Trophoblast cell (in vitro differentiated cells and primary cell): ENCODE measurements at regions not wholly inside any gene's neighbourhood (a gene's known extent, or its start where the extent isn't known, plus 50 kb on each side); places are given as distances from the start of the nearest gene placed in this dataset.

ENCODE experiments used
- DNase-seq, 2 donors: peaks; one replicate each; pipeline ENCODE4 v3.0.0-alpha.2; 2016
- H2AFZ ChIP-seq: 2 replicates; pipeline ENCODE4 v1.6.1; 2013; ENCODE audit warnings: low read length, moderate library complexity, mild to moderate bottlenecking; ENCODE audit not compliant: insufficient read depth, poor library complexity
- H2AK5ac ChIP-seq: 2 replicates; pipeline ENCODE4 v1.6.1; 2013; ENCODE audit warnings: mild to moderate bottlenecking, low read length
- H2BK120ac ChIP-seq: 2 replicates; pipeline ENCODE4 v1.6.1; 2013; ENCODE audit warnings: low read length, mild to moderate bottlenecking, moderate library complexity; ENCODE audit not compliant: insufficient read depth, poor library complexity
- H2BK12ac ChIP-seq: 2 replicates; pipeline ENCODE4 v1.6.1; 2013; ENCODE audit warnings: mild to moderate bottlenecking, low read length, moderate library complexity
- H2BK5ac ChIP-seq: 2 replicates; pipeline ENCODE4 v1.6.1; 2013; ENCODE audit warnings: low read length, low read depth, moderate library complexity, mild to moderate bottlenecking; ENCODE audit not compliant: poor library complexity
- H3K14ac ChIP-seq: 2 replicates; pipeline ENCODE4 v1.6.1; 2013; ENCODE audit warnings: mild to moderate bottlenecking, low read length
- H3K18ac ChIP-seq: 2 replicates; pipeline ENCODE4 v1.6.1; 2013; ENCODE audit warnings: mild to moderate bottlenecking, low read length
- H3K23ac ChIP-seq: 2 replicates; pipeline ENCODE4 v1.6.1; 2013; ENCODE audit warnings: low read length
- H3K27ac ChIP-seq: 2 replicates; pipeline ENCODE4 v1.5.1; 2013; ENCODE audit warnings: low read depth, mild to moderate bottlenecking, inconsistent platforms, low read length, moderate library complexity
- H3K27me3 ChIP-seq: 2 replicates; pipeline ENCODE4 v1.6.1; 2013; ENCODE audit warnings: inconsistent platforms, mild to moderate bottlenecking, low read length, moderate library complexity; ENCODE audit not compliant: insufficient read depth
- H3K36me3 ChIP-seq, 2 experiments: 1 replicate in 1 of 2; 2 replicates in 1 of 2; pipeline ENCODE4 v1.6.1; 2013; ENCODE audit warnings: low read length in 2 of 2, mild to moderate bottlenecking in 2 of 2, moderate library complexity in 1 of 2; ENCODE audit not compliant: insufficient read depth in 2 of 2, control insufficient read depth in 1 of 2
- H3K4ac ChIP-seq: 2 replicates; pipeline ENCODE4 v1.6.1; 2013; ENCODE audit warnings: low read depth, mild to moderate bottlenecking, low read length, moderate library complexity
- H3K4me1 ChIP-seq, 2 experiments: 1 replicate in 1 of 2; 2 replicates in 1 of 2; pipeline ENCODE4 v1.6.1; 2013; ENCODE audit warnings: low read length in 2 of 2, mild to moderate bottlenecking in 2 of 2, moderate library complexity in 1 of 2; ENCODE audit not compliant: insufficient read depth in 2 of 2, control insufficient read depth in 1 of 2
- H3K4me2 ChIP-seq: 2 replicates; pipeline ENCODE4 v1.6.1; 2013; ENCODE audit warnings: inconsistent platforms, mild to moderate bottlenecking, low read length, moderate library complexity
- H3K4me3 ChIP-seq: 2 replicates; pipeline ENCODE4 v1.5.1; 2013; ENCODE audit warnings: mild to moderate bottlenecking, low read depth, low read length, inconsistent platforms
- H3K79me1 ChIP-seq: one replicate; pipeline ENCODE4 v1.6.1; 2013; ENCODE audit warnings: low read length
- H3K79me2 ChIP-seq: 2 replicates; pipeline ENCODE4 v1.6.1; 2013; ENCODE audit warnings: low read length, mild to moderate bottlenecking; ENCODE audit not compliant: control insufficient read depth, insufficient read depth, poor library complexity
- H3K9ac ChIP-seq: 2 replicates; pipeline ENCODE4 v1.6.1; 2013; ENCODE audit warnings: mild to moderate bottlenecking, low read length
- H3K9me3 ChIP-seq: 2 replicates; pipeline ENCODE4 v1.6.1; 2013; ENCODE audit warnings: low read depth, mild to moderate bottlenecking, control low read depth, inconsistent platforms, low read length; ENCODE audit not compliant: insufficient read depth
- H4K12ac ChIP-seq: 2 replicates; pipeline ENCODE4 v1.6.1; 2013; ENCODE audit warnings: low read depth, mild to moderate bottlenecking, low read length, moderate library complexity
- H4K8ac ChIP-seq: 2 replicates; pipeline ENCODE4 v1.6.1; 2013; ENCODE audit warnings: low read depth, mild to moderate bottlenecking, low read length, moderate library complexity
- H4K91ac ChIP-seq: one replicate; pipeline ENCODE4 v1.6.1; 2013; ENCODE audit warnings: low read depth, mild to moderate bottlenecking, low read length, moderate library complexity
- WGBS: extraction: QIAGEN DNeasy Blood & Tissue Kit; methylation state at CpG from one replicate; pipeline ENCODE4 v1.1.7; 2013; ENCODE audit warnings: missing lambda C conversion rate; ENCODE audit not compliant: insufficient read length, insufficient coverage; ENCODE audit errors: extremely low coverage; 5-methylcytosine and 5-hydroxymethylcytosine counted together

GRCh38 chr15:79606831-79607355 is 174.8 kb downstream of the MINAR1 start:
- Histone ChIP-seq H4K8ac (no peak overlapping the region), H3K18ac (no peak overlapping the region), H4K12ac (no peak overlapping the region), H3K27me3 (no peaks in the 10 kb centered on the region), H3K23ac (no peak overlapping the region), H2BK5ac (no peak overlapping the region), H4K91ac (no peak overlapping the region), H3K9me3 (no peaks in the 10 kb centered on the region), H3K27ac (no peak overlapping the region), H3K4ac (no peak overlapping the region), H3K4me3 (no peak overlapping the region), H3K14ac (no peak overlapping the region), H3K4me1 (no peaks in the 10 kb centered on the region), H2AFZ (no peak overlapping the region), H3K79me2 (no peaks in the 10 kb centered on the region), H2AK5ac (no peak overlapping the region), H3K9ac (no peak overlapping the region), H3K36me3 (no peaks in the 10 kb centered on the region), H2BK120ac (no peak overlapping the region), H2BK12ac (no peak overlapping the region), H3K4me2 (no peak overlapping the region), H3K79me1 (no peaks in the 10 kb centered on the region)
- no peak for DNase-seq
- no CpG with 5 or more reads among the region's 5 CpGs for WGBS

GRCh38 chr15:79608066-79608864 is 176.1 kb downstream of the MINAR1 start:
- WGBS = no CpG with 5 or more reads among the region's 3 CpGs

GRCh38 chr15:79609506-79609905 is 177.4 kb downstream of the MINAR1 start:
- no CpG with 5 or more reads among the region's 4 CpGs for WGBS
- Histone ChIP-seq H2BK5ac (no peak overlapping the region), H3K4ac (no peak overlapping the region), H2BK120ac (no peak overlapping the region), H4K8ac (no peak overlapping the region), H3K9ac (no peak overlapping the region), H3K4me1 (no peaks in the 10 kb centered on the region), H3K4me3 (no peak overlapping the region), H4K91ac (no peak overlapping the region), H3K79me2 (no peaks in the 10 kb centered on the region), H3K9me3 (no peaks in the 10 kb centered on the region), H2AFZ (no peak overlapping the region), H2BK12ac (no peak overlapping the region), H3K23ac (no peak overlapping the region), H3K27me3 (no peaks in the 10 kb centered on the region), H3K14ac (no peak overlapping the region), H3K27ac (no peak overlapping the region), H2AK5ac (no peak overlapping the region), H3K4me2 (no peak overlapping the region), H3K79me1 (no peaks in the 10 kb centered on the region), H3K36me3 (no peaks in the 10 kb centered on the region), H3K18ac (no peak overlapping the region), H4K12ac (no peak overlapping the region)
- no peak for DNase-seq

More at GRCh38 chr15:79608066-79608864, 176.1 kb downstream of the MINAR1 start:
- no peaks in the 10 kb centered on the region for H3K79me2 ChIP-seq
- H3K14ac ChIP-seq = no peak overlapping the region
- H3K27ac ChIP-seq = no peak overlapping the region
- H3K18ac ChIP-seq = no peak overlapping the region
- no peaks in the 10 kb centered on the region for H3K4me1 ChIP-seq
- H3K4me3 ChIP-seq = no peak overlapping the region
- H2BK12ac ChIP-seq = no peak overlapping the region
- no peak overlapping the region for H4K91ac ChIP-seq
- no peak overlapping the region for H3K4ac ChIP-seq
- H3K4me2 ChIP-seq = no peak overlapping the region
- H3K9ac ChIP-seq = no peak overlapping the region
- no peak for DNase-seq
- no peak overlapping the region for H2BK120ac ChIP-seq
- no peak overlapping the region for H2BK5ac ChIP-seq
- H3K36me3 ChIP-seq = no peaks in the 10 kb centered on the region
- H3K27me3 ChIP-seq = no peaks in the 10 kb centered on the region
- no peaks in the 10 kb centered on the region for H3K79me1 ChIP-seq
- no peak overlapping the region for H4K8ac ChIP-seq
- H4K12ac ChIP-seq = no peak overlapping the region
- H2AK5ac ChIP-seq = no peak overlapping the region
- no peak overlapping the region for H3K23ac ChIP-seq
- H2AFZ ChIP-seq = no peak overlapping the region
- H3K9me3 ChIP-seq = no peaks in the 10 kb centered on the region

- DNase-seq = no peak
- no peaks in the 10 kb centered on the region for H3K79me2 ChIP-seq
- no peak overlapping the region for H3K4me2 ChIP-seq
- no peak overlapping the region for H4K91ac ChIP-seq
- no peak overlapping the region for H3K18ac ChIP-seq
- no peak overlapping the region for H4K12ac ChIP-seq
- H3K79me1 ChIP-seq = no peaks in the 10 kb centered on the region
- no peak overlapping the region for H2BK120ac ChIP-seq
- no peak overlapping the region for H2AFZ ChIP-seq
- no peaks in the 10 kb centered on the region for H3K4me1 ChIP-seq
- H3K27me3 ChIP-seq = no peaks in the 10 kb centered on the region
- no peak overlapping the region for H3K4ac ChIP-seq
- H3K27ac ChIP-seq = no peak overlapping the region
- no peak overlapping the region for H2BK5ac ChIP-seq
- H3K9ac ChIP-seq = no peak overlapping the region
- no peak overlapping the region for H3K23ac ChIP-seq
- no peak overlapping the region for H3K4me3 ChIP-seq
- no peak overlapping the region for H4K8ac ChIP-seq
- H3K36me3 ChIP-seq = no peaks in the 10 kb centered on the region
- H2BK12ac ChIP-seq = no peak overlapping the region
- no CpG with 5 or more reads among the region's 3 CpGs for WGBS
- H3K14ac ChIP-seq = no peak overlapping the region
- H3K9me3 ChIP-seq = no peaks in the 10 kb centered on the region
- no peak overlapping the region for H2AK5ac ChIP-seq
Observed at GRCh38 chr15:79610021-79610420, 177.9 kb downstream of the MINAR1 start.
